Muscle layer of colon (tissue), 2 donors: ENCODE measurements at regions not wholly inside any gene's neighbourhood (a gene's known extent, or its start where the extent isn't known, plus 50 kb on each side); places are given as distances from the start of the nearest gene placed in this dataset.

Experiments used
- H3K27ac ChIP-seq: one replicate; pipeline ENCODE4 v1.7.0; 2013; ENCODE audit warnings: low read depth, mild to moderate bottlenecking, low read length, moderate library complexity
- H3K27me3 ChIP-seq, 2 donors: one replicate each; pipeline ENCODE4 v1.7.0; 2013; ENCODE audit warnings: low read length in 2 of 2, mild to moderate bottlenecking in 2 of 2; ENCODE audit not compliant: insufficient read depth in 2 of 2, control insufficient read depth in 1 of 2
- H3K36me3 ChIP-seq: one replicate; pipeline ENCODE4 v1.7.0; 2013; ENCODE audit warnings: mild to moderate bottlenecking, low read length; ENCODE audit not compliant: insufficient read depth
- H3K4me1 ChIP-seq: one replicate; pipeline ENCODE4 v1.7.0; 2013; ENCODE audit warnings: mild to moderate bottlenecking, low read length; ENCODE audit not compliant: insufficient read depth
- H3K4me3 ChIP-seq, 2 donors: one replicate each; pipeline ENCODE4 v1.7.0; 2013; ENCODE audit warnings: low read length in 2 of 2, low read depth in 1 of 2, mild to moderate bottlenecking in 1 of 2, moderate library complexity in 1 of 2
- H3K9ac ChIP-seq: one replicate; pipeline ENCODE4 v1.7.0; 2013; ENCODE audit warnings: low read length
- H3K9me3 ChIP-seq: one replicate; pipeline ENCODE4 v1.7.0; 2013; ENCODE audit warnings: mild to moderate bottlenecking, low read length
- donor health status: abdominal sarcoma.
- donor health status: Adenocarcinoma of cecum.

- Histone ChIP-seq H3K4me1 (peaks cover 21% of the 10 kb centered on the region), H3K9me3 (no peaks in the 10 kb centered on the region), H3K4me3 (no peak overlapping the region), H3K36me3 (no peaks in the 10 kb centered on the region), H3K9ac (no peak overlapping the region), H3K27me3 (peaks cover 0 to 9% of the 10 kb centered on the region in 2 donors), H3K27ac (no peak overlapping the region)
Observed at GRCh38 chr14:104345621-104346462, 207.5 kb downstream of the KIF26A start.

- no peak overlapping the region for H3K27ac ChIP-seq
- H3K27me3 ChIP-seq: peaks cover 0 to 9% of the 10 kb centered on the region in 2 donors
- H3K36me3 ChIP-seq: no peaks in the 10 kb centered on the region
- no peak overlapping the region for H3K9ac ChIP-seq
- H3K4me1 ChIP-seq: peaks cover 22% of the 10 kb centered on the region
- no peaks in the 10 kb centered on the region for H3K9me3 ChIP-seq
- no peak overlapping the region for H3K4me3 ChIP-seq
Observed at GRCh38 chr14:104346608-104347007, 208.2 kb downstream of the KIF26A start.

- Histone ChIP-seq H3K9ac (no peak overlapping the region), H3K4me1 (peaks cover 15% of the 10 kb centered on the region), H3K9me3 (peaks cover 6% of the 10 kb centered on the region), H3K36me3 (no peaks in the 10 kb centered on the region), H3K4me3 (no peak overlapping the region), H3K27ac (no peak overlapping the region), H3K27me3 (peaks cover 0 to 9% of the 10 kb centered on the region in 2 donors)
Observed at GRCh38 chr14:104348741-104349140, 210.4 kb downstream of the KIF26A start.

GRCh38 chr14:104349950-104350349 is 211.6 kb downstream of the KIF26A start:
- Histone ChIP-seq H3K9me3 (peaks cover 6% of the 10 kb centered on the region), H3K4me3 (no peak overlapping the region), H3K27me3 (peaks cover 0 to 13% of the 10 kb centered on the region in 2 donors), H3K36me3 (no peaks in the 10 kb centered on the region), H3K9ac (no peak overlapping the region), H3K4me1 (peaks cover 15% of the 10 kb centered on the region), H3K27ac (no peak overlapping the region)

- Histone ChIP-seq H3K36me3 (no peaks in the 10 kb centered on the region), H3K4me1 (peaks cover 15% of the 10 kb centered on the region), H3K9ac (no peak overlapping the region), H3K4me3 (no peak overlapping the region), H3K9me3 (peaks cover 6% of the 10 kb centered on the region), H3K27ac (no peak overlapping the region), H3K27me3 (peaks cover 0 to 8% of the 10 kb centered on the region in 2 donors)
Observed at GRCh38 chr14:104350463-104351185, 212.2 kb downstream of the KIF26A start.

- Histone ChIP-seq H3K27me3 (peaks cover 0 to 4% of the 10 kb centered on the region in 2 donors), H3K27ac (no peak overlapping the region), H3K9ac (no peak overlapping the region), H3K36me3 (no peaks in the 10 kb centered on the region), H3K4me1 (peaks cover 15% of the 10 kb centered on the region), H3K4me3 (no peak overlapping the region), H3K9me3 (peaks cover 6% of the 10 kb centered on the region)
Observed at GRCh38 chr14:104351849-104352492, 213.6 kb downstream of the KIF26A start.

- no peaks in the 10 kb centered on the region for H3K36me3 ChIP-seq
- peaks cover 15% of the 10 kb centered on the region for H3K4me1 ChIP-seq
- H3K27ac ChIP-seq: no peak overlapping the region
- H3K27me3 ChIP-seq: peaks cover 0 to 4% of the 10 kb centered on the region in 2 donors
- H3K4me3 ChIP-seq: no peak overlapping the region
- peaks cover 6% of the 10 kb centered on the region for H3K9me3 ChIP-seq
- no peak overlapping the region for H3K9ac ChIP-seq
Observed at GRCh38 chr14:104352493-104353220, 214.3 kb downstream of the KIF26A start.

- no peak overlapping the region for H3K27ac ChIP-seq
- H3K4me1 ChIP-seq: peaks cover 15% of the 10 kb centered on the region
- H3K9me3 ChIP-seq: peaks cover 6% of the 10 kb centered on the region
- H3K36me3 ChIP-seq: no peaks in the 10 kb centered on the region
- no peak overlapping the region for H3K4me3 ChIP-seq
- H3K27me3 ChIP-seq: peaks cover 0 to 4% of the 10 kb centered on the region in 2 donors
- H3K9ac ChIP-seq: no peak overlapping the region
Observed at GRCh38 chr14:104353221-104353920, 215.0 kb downstream of the KIF26A start.

- Histone ChIP-seq H3K4me1 (peaks cover 15% of the 10 kb centered on the region), H3K9me3 (peaks cover 6% of the 10 kb centered on the region), H3K36me3 (no peaks in the 10 kb centered on the region), H3K9ac (no peak overlapping the region), H3K27ac (no peak overlapping the region), H3K27me3 (peaks cover 0 to 4% of the 10 kb centered on the region in 2 donors), H3K4me3 (no peak overlapping the region)
Observed at GRCh38 chr14:104353921-104354701, 215.7 kb downstream of the KIF26A start.
